ENCODE measurements at regions not wholly inside any gene's neighbourhood (a gene's known extent, or its start where the extent isn't known, plus 50 kb on each side); places are given as distances from the start of the nearest gene placed in this dataset.

DNA sequence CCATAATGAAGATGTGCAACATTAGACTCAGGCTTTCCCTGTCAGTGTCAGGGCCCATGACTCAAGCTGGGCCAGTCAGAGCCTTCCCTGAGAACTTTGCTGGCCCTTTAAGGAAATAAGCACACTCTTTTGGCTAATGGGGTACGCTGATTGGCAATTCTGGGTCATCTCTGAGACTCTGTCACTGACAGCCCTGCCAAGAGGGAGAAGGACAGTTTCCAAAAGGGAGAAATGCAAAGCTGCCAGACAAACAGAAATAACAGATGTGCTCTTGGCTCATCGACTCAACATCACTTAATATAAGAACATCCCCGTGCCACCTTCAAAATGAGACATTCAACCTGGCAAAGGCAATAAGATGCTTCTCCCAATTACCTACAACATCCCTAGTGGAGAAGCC lies 491.9 kb upstream of the PROK2 start:
- POLR2A ChIA-PET (ENCODE audit: partially characterized antibody): no interaction called here
- H3K4ac ChIP-seq (replicated peaks; ENCODE audit: insufficient read length, low read depth, low read length): no peak overlapping the region
- no peak overlapping the region for H2BK20ac ChIP-seq (ENCODE audit: low read length)
- FAIRE-seq: no peak
- H4K8ac ChIP-seq (ENCODE audit: extremely low read depth, insufficient read depth, low read length): no peak overlapping the region
- H4K5ac ChIP-seq (ENCODE audit: insufficient read length, low read depth, low read length): no peak overlapping the region
- H4K91ac ChIP-seq (replicated peaks; ENCODE audit: insufficient read length, low read length): no peak overlapping the region
- no peaks in the 10 kb centered on the region for H3K36me3 ChIP-seq (ENCODE audit: control insufficient read depth in 2 of 4, insufficient read depth in 4 of 4, low read length in 3 of 4)
- H3K18ac ChIP-seq (ENCODE audit: extremely low read depth, low read length): no peak overlapping the region
- no peak overlapping the region for H3K9ac ChIP-seq (replicated peaks in 1 of 4; ENCODE audit: extremely low read depth in 1 of 4, low read depth in 3 of 4, low read length in 3 of 4)
- H3K9me3 ChIP-seq (ENCODE audit: insufficient read depth in 2 of 2, low read depth in 1 of 2, low read length in 1 of 2): no peaks in the 10 kb centered on the region
- no peak overlapping the region for H3K23ac ChIP-seq (ENCODE audit: insufficient read length)
- H2BK12ac ChIP-seq (ENCODE audit: low read depth, low read length): no peak overlapping the region
- DNase-seq (ENCODE audit: low read depth in 1 of 2, low spot score in 2 of 2): no peak
- H4K20me1 ChIP-seq (replicated peaks in 1 of 2; ENCODE audit: control insufficient read depth in 1 of 2, insufficient read depth in 2 of 2, low read length in 2 of 2): no peaks in the 10 kb centered on the region
- CTCF ChIA-PET (ENCODE audit: partially characterized antibody): interaction anchor here (0.6 to 1.5 kb wide), 2 partner anchors 203 to 612 kb away, joined by 3 to 4 read pairs; no protein-coding TSS in a partner anchor
- TF ChIP-seq EZH2 (IDR thresholded peaks at IDR 0.05; ENCODE audit: low read depth, low read length, severe bottlenecking) (no peak), NRF1 (IDR thresholded peaks at IDR 0.05; ENCODE audit: low read depth, low read length) (no peak)
- no peak overlapping the region for H2BK5ac ChIP-seq (ENCODE audit: low read depth, low read length)
- no peak overlapping the region for H3K56ac ChIP-seq (replicated peaks; ENCODE audit: insufficient read length, low read depth, low read length)
- WGBS, 2 experiments (ENCODE audit: extremely low coverage in 1 of 2, insufficient coverage in 1 of 2, insufficient read length in 1 of 2, insufficient replicate concordance in 2 of 2, low coverage in 1 of 2, low lambda C conversion rate in 2 of 2, missing lambda C conversion rate in 1 of 2): 93% methylated on average over 3 of the region's 3 CpGs; no CpG with 5 or more reads in 1 of the 2 experiments
- no peak overlapping the region for H3K4me2 ChIP-seq (ENCODE audit: insufficient read depth in 1 of 2, low read depth in 2 of 2, low read length in 2 of 2)
- H2AFZ ChIP-seq (ENCODE audit: low read length): no peak overlapping the region
- peaks cover 0 to 4% (median 2%) of the 10 kb centered on the region in 4 experiments; a peak in 3 of 7 replicates for H3K4me1 ChIP-seq (replicated peaks in 1 of 4; ENCODE audit: control insufficient read depth in 3 of 4, insufficient read depth in 4 of 4, low read length in 3 of 4)
- H3K79me1 ChIP-seq (ENCODE audit: low read depth, low read length): no peaks in the 10 kb centered on the region
- H3K23me2 ChIP-seq (ENCODE audit: low read depth, low read length): no peaks in the 10 kb centered on the region; the same call in 1 of the 2 replicates
- H3K27me3 ChIP-seq (replicated peaks in 1 of 4; ENCODE audit: control insufficient read depth in 3 of 4, extremely low read depth in 1 of 4, insufficient read depth in 3 of 4, low read length in 3 of 4): no peaks in the 10 kb centered on the region
- no peak overlapping the region for H2BK120ac ChIP-seq (replicated peaks; ENCODE audit: low read depth, low read length)
- no peak overlapping the region for H3K27ac ChIP-seq (ENCODE audit: low read depth, low read length)
- H3K14ac ChIP-seq (ENCODE audit: insufficient read length): no peak overlapping the region
- H3K4me3 ChIP-seq (ENCODE audit: extremely low read depth in 1 of 4, insufficient read depth in 2 of 4, low read depth in 3 of 4, low read length in 4 of 4): no peak overlapping the region
- no peak overlapping the region for H2BK15ac ChIP-seq (ENCODE audit: low read length)
- no peak overlapping the region for H2AK5ac ChIP-seq (ENCODE audit: low read depth, low read length)
- no peaks in the 10 kb centered on the region for H3K79me2 ChIP-seq (ENCODE audit: control insufficient read depth in 1 of 2, insufficient read depth in 2 of 2, low read length in 2 of 2)

Measured in H1 (cell line).